ENCODE measurements at regions not wholly inside any gene's neighbourhood (a gene's known extent, or its start where the extent isn't known, plus 50 kb on each side); places are given as distances from the start of the nearest gene placed in this dataset.

DNA sequence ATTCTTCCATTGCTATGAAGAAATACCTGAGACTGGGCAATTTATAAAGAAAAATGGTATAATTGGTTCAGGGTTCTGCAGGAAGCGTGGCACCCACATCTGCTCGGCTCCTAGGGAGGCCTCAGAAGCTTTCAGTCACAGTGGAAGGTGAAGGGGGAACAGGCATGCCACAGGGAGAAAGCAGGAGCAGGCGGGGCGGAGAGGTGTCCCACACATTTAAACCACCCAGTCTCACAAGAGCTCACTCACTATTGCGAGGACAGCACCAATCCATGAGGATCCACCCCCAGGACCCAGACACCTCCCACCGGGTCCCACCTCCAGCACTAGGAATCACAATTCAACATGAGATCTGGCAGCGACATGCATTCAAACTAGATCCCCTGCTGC, 56.0 kb upstream of the C14orf180 start:
- TF ChIP-seq, protein P1, sequence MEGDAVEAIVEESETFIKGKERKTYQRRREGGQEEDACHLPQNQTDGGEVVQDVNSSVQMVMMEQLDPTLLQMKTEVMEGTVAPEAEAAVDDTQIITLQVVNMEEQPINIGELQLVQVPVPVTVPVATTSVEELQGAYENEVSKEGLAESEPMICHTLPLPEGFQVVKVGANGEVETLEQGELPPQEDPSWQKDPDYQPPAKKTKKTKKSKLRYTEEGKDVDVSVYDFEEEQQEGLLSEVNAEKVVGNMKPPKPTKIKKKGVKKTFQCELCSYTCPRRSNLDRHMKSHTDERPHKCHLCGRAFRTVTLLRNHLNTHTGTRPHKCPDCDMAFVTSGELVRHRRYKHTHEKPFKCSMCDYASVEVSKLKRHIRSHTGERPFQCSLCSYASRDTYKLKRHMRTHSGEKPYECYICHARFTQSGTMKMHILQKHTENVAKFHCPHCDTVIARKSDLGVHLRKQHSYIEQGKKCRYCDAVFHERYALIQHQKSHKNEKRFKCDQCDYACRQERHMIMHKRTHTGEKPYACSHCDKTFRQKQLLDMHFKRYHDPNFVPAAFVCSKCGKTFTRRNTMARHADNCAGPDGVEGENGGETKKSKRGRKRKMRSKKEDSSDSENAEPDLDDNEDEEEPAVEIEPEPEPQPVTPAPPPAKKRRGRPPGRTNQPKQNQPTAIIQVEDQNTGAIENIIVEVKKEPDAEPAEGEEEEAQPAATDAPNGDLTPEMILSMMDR (IDR thresholded peaks at IDR 0.05; ENCODE audit: insufficient read depth, low read depth, low read length, missing control alignments): no peak
- DNase-seq (ENCODE audit: low read depth): no peak
- H3K4me3 ChIP-seq (ENCODE audit: low read length): no peak overlapping the region

DNA sequence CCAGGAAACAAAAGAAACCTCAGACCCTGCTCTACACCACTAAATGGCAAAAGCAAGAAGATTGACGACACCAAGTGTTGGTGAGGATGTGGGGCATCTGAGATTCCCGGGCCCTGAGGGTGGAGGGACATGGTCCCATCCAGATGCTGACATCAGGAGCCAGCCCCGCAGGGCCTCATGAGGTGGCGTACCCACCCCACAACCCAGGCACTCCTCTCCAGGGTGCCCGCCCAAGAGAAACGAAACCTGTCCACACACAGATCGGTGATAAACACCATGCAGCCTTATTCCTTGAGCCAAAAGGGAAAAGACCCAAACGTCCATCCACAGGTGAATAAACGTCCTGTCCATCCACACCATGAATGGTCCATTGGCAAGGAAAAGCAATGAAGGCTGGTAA, 54.8 kb upstream of the C14orf180 start:
- no peak for DNase-seq (ENCODE audit: low read depth)
- TF ChIP-seq, protein P1 (IDR thresholded peaks at IDR 0.05; ENCODE audit: insufficient read depth, low read depth, low read length, missing control alignments): no peak
- H3K4me3 ChIP-seq (ENCODE audit: low read length): no peak overlapping the region

- TF ChIP-seq, protein P1 (IDR thresholded peaks at IDR 0.05; ENCODE audit: insufficient read depth, low read depth, low read length, missing control alignments): no peak
- no peak for DNase-seq (ENCODE audit: low read depth)
- H3K4me3 ChIP-seq (ENCODE audit: low read length): no peak overlapping the region
Measured at GRCh38 chr14:104526723-104527645, 52.6 kb upstream of the C14orf180 start.

GRCh38 chr14:104527857-104528459, 51.6 kb upstream of the C14orf180 start:
- no peak overlapping the region for H3K4me3 ChIP-seq (ENCODE audit: low read length)
- TF ChIP-seq, protein P1 (IDR thresholded peaks at IDR 0.05; ENCODE audit: insufficient read depth, low read depth, low read length, missing control alignments): no peak
- DNase-seq (ENCODE audit: low read depth): no peak

GRCh38 chr14:104528496-104528895, 51.1 kb upstream of the C14orf180 start:
- H3K4me3 ChIP-seq (ENCODE audit: low read length): no peak overlapping the region
- DNase-seq (ENCODE audit: low read depth): no peak
- TF ChIP-seq, protein P1 (IDR thresholded peaks at IDR 0.05; ENCODE audit: insufficient read depth, low read depth, low read length, missing control alignments): no peak
